ENCODE measurements at regions not wholly inside any gene's neighbourhood (a gene's known extent, or its start where the extent isn't known, plus 50 kb on each side); places are given as distances from the start of the nearest gene placed in this dataset.
"Not testable (repeated sequence)": the region's sequence is repeated elsewhere in the genome, so short reads cannot be mapped to it uniquely, and the experiment has no call there.

- not testable (repeated sequence) for TF ChIP-seq CTCF (IDR thresholded peaks at IDR 0.05; ENCODE audit: low read depth, low read length); EZH2phosphoT487 (IDR thresholded peaks at IDR 0.05; ENCODE audit: low read depth)
Observed at GRCh38 chr3:181183057-181183456, 193.5 kb upstream of the DNAJC19 start.

Data from OCI-LY3 (cell line).